Brain microvascular endothelial cell (primary cell): ENCODE measurements at regions not wholly inside any gene's neighbourhood (a gene's known extent, or its start where the extent isn't known, plus 50 kb on each side); places are given as distances from the start of the nearest gene placed in this dataset.
A peak's percentile ranks its signal among the peaks of the same experiment; 100 is the strongest.

Experiments used
- DNase-seq: peaks from one replicate; pipeline ENCODE4 v3.0.0-alpha.2; 2020
- H3K27ac ChIP-seq: fragments of 250-450 bp; sonication (Bioruptor Pico); 2 replicates; pipeline ENCODE4 v1.5.1; 2020; ENCODE audit warnings: mild to moderate bottlenecking, moderate library complexity
- H3K27me3 ChIP-seq: fragments of 250-450 bp; sonication (Bioruptor Pico); replicated peaks from 2 replicates; pipeline ENCODE4 v1.5.1; 2020; ENCODE audit warnings: mild to moderate bottlenecking
- H3K36me3 ChIP-seq: fragments of 250-450 bp; sonication (Bioruptor Pico); replicated peaks from 2 replicates; pipeline ENCODE4 v1.5.1; 2020; ENCODE audit warnings: mild to moderate bottlenecking
- H3K4me3 ChIP-seq: 2 replicates; pipeline ENCODE4 v1.5.1; 2011; ENCODE audit warnings: low read depth, mild to moderate bottlenecking, control low read depth, low read length, moderate library complexity
- CTCF ChIP-seq: IDR thresholded peaks from 2 replicates; pipeline ENCODE4 v1.5.1; 2011; ENCODE audit warnings: low read depth, mild to moderate bottlenecking, moderate library complexity, low read length, control low read depth, inconsistent platforms; ENCODE audit errors: missing control alignments
- in situ Hi-C: cut with HindIII; loops from 2 replicates; pipeline ENCODE4 v1.10.0; 2017; ENCODE audit warnings: low sequenced_read_pairs, low pct_ligation_motif_present

GRCh38 chr14:61636779-61637178 lies 58.5 kb upstream of the HIF1A start:
- Histone ChIP-seq H3K4me3 (no peak overlapping the region), H3K36me3 (no peaks in the 10 kb centered on the region), H3K27me3 (no peaks in the 10 kb centered on the region), H3K27ac (no peak overlapping the region)
- in situ Hi-C loops = no loop called here
- TF ChIP-seq CTCF = no peak
- no peak for DNase-seq

- no peak overlapping the region for H3K27ac ChIP-seq
- no peak for DNase-seq
- H3K27me3 ChIP-seq = no peaks in the 10 kb centered on the region
- no peak for TF ChIP-seq CTCF
- in situ Hi-C loops = no loop called here
- H3K4me3 ChIP-seq = no peak overlapping the region
- no peaks in the 10 kb centered on the region for H3K36me3 ChIP-seq
Observed at GRCh38 chr14:61638595-61639387, 56.5 kb upstream of the HIF1A start.

- in situ Hi-C loops = no loop called here
- Histone ChIP-seq H3K4me3 (no peak overlapping the region), H3K27ac (no peak overlapping the region), H3K36me3 (no peaks in the 10 kb centered on the region), H3K27me3 (no peaks in the 10 kb centered on the region)
- TF ChIP-seq CTCF = no peak
- no peak for DNase-seq
Observed at GRCh38 chr14:61640158-61641136, 54.9 kb upstream of the HIF1A start.

- Histone ChIP-seq H3K27me3 (no peaks in the 10 kb centered on the region), H3K36me3 (no peaks in the 10 kb centered on the region), H3K27ac (no peak overlapping the region), H3K4me3 (no peak overlapping the region)
- in situ Hi-C loops = no loop called here
- peak; percentile 15 for DNase-seq
- no peak for TF ChIP-seq CTCF
Observed at GRCh38 chr14:61641914-61642613, 53.2 kb upstream of the HIF1A start.

- Histone ChIP-seq H3K4me3 (no peak overlapping the region), H3K36me3 (no peaks in the 10 kb centered on the region), H3K27me3 (no peaks in the 10 kb centered on the region), H3K27ac (no peak overlapping the region)
- DNase-seq = no peak
- TF ChIP-seq CTCF = no peak
- in situ Hi-C loops = no loop called here
Observed at GRCh38 chr14:61642614-61642982, 52.7 kb upstream of the HIF1A start.
